Endothelial cell of umbilical vein (primary cell): ENCODE measurements at regions not wholly inside any gene's neighbourhood (a gene's known extent, or its start where the extent isn't known, plus 50 kb on each side); places are given as distances from the start of the nearest gene placed in this dataset.

Experiments used
- BruUV-seq: library from RNA; stranded (reverse); fragments of 400-500 nt; replicated peaks from 2 replicates; lab custom pipeline; 2021; lab: Mats Ljungman, UMichigan
- CTCF ChIA-PET: fragments of 300-600, 350-600 bp; sonication (Branson Sonifier 250); formaldehyde crosslinking; loops from one replicate; lab custom pipeline; 2021; ENCODE audit warnings: antibody characterized with exemption, inconsistent platforms; lab: Charles Lee
- POLR2A ChIA-PET: fragments of 300-600, 350-600 bp; sonication (Branson Sonifier 250); formaldehyde crosslinking; loops from one replicate; lab custom pipeline; 2021; ENCODE audit warnings: antibody characterized with exemption, inconsistent platforms; lab: Charles Lee
- DNase-seq: peaks from one replicate; pipeline ENCODE4 v3.0.0-alpha.2; 2011; ENCODE audit warnings: low read depth, low spot score
- FAIRE-seq: peaks from 2 replicates; lab custom pipeline; 2011; peaks lifted over from hg19 to GRCh38; lab: Jason Lieb, UNC
- H2AFZ ChIP-seq: 2 replicates; pipeline ENCODE4 v1.6.0; 2012; ENCODE audit warnings: low read depth, low read length, control low read depth, inconsistent platforms
- H3K27ac ChIP-seq: 2 replicates; pipeline ENCODE4 v1.5.1; 2011; ENCODE audit warnings: low read depth, mild to moderate bottlenecking, control low read depth, low read length, moderate library complexity; ENCODE audit not compliant: insufficient read depth
- H3K27me3 ChIP-seq, 2 experiments: 2 replicates each; pipeline versions ENCODE4 v1.6.0 to v1.6.1; 2011; ENCODE audit warnings: low read length in 2 of 2, mixed read lengths in 1 of 2; ENCODE audit not compliant: control insufficient read depth in 2 of 2, insufficient read depth in 2 of 2
- H3K36me3 ChIP-seq, 2 experiments: 2 replicates in 1 of 2; 3 replicates in 1 of 2; pipeline ENCODE4 v1.5.1; 2011; ENCODE audit warnings: low read length in 2 of 2, mild to moderate bottlenecking in 1 of 2, moderate library complexity in 1 of 2; ENCODE audit not compliant: control insufficient read depth in 2 of 2, insufficient read depth in 2 of 2; ENCODE audit errors: extremely low read depth in 1 of 2
- H3K4me1 ChIP-seq: 3 replicates; pipeline ENCODE4 v1.5.1; 2011; ENCODE audit warnings: mild to moderate bottlenecking, low read length; ENCODE audit not compliant: control insufficient read depth, insufficient read depth; ENCODE audit errors: extremely low read depth
- H3K4me2 ChIP-seq: 2 replicates; pipeline ENCODE4 v1.6.1; 2011; ENCODE audit warnings: low read length, control low read depth, mixed read lengths; ENCODE audit not compliant: insufficient read depth
- H3K4me3 ChIP-seq, 3 experiments: fragments of 200-600 bp in 1 of 3; sonication (generic), shearing (Covaris generic) in 1 of 3; replicated peaks in 1 of 3; 2 replicates each; pipeline ENCODE4 v1.5.1; 2011 to 2016; ENCODE audit warnings: control low read depth in 3 of 3, low read length in 3 of 3, mild to moderate bottlenecking in 2 of 3, inconsistent platforms in 1 of 3, low read depth in 1 of 3, moderate library complexity in 1 of 3; ENCODE audit not compliant: insufficient read depth in 1 of 3
- H3K79me2 ChIP-seq: 2 replicates; pipeline ENCODE4 v1.6.0; 2012; ENCODE audit warnings: low read length, inconsistent platforms; ENCODE audit not compliant: control insufficient read depth, insufficient read depth
- H3K9ac ChIP-seq: replicated peaks from 2 replicates; pipeline ENCODE3; 2011; ENCODE audit warnings: low read length, control low read depth; ENCODE audit not compliant: insufficient read depth; ENCODE audit errors: extremely low read depth
- H3K9me1 ChIP-seq: replicated peaks from 3 replicates; pipeline ENCODE4 v1.6.0; 2011; ENCODE audit warnings: mild to moderate bottlenecking, low read length; ENCODE audit not compliant: control insufficient read depth, insufficient read depth; ENCODE audit errors: extremely low read depth
- H3K9me3 ChIP-seq: replicated peaks from 2 replicates; pipeline ENCODE4 v1.5.1; 2012; ENCODE audit warnings: low read length, inconsistent platforms; ENCODE audit not compliant: control insufficient read depth, insufficient read depth
- H4K20me1 ChIP-seq: replicated peaks from 2 replicates; pipeline ENCODE3; 2011; ENCODE audit warnings: mild to moderate bottlenecking, low read length; ENCODE audit not compliant: control insufficient read depth, insufficient read depth; ENCODE audit errors: extremely low read depth
- CTCF ChIP-seq, 2 donors: IDR thresholded peaks; 1 replicate in 1 of 2; 2 replicates in 1 of 2; pipeline ENCODE4 v1.5.1; 2011; ENCODE audit warnings: low read length in 2 of 2, mild to moderate bottlenecking in 2 of 2, moderate library complexity in 2 of 2, control low read depth in 1 of 2, inconsistent platforms in 1 of 2, low read depth in 1 of 2; ENCODE audit not compliant: insufficient read depth in 1 of 2; ENCODE audit errors: extremely low read depth in 1 of 2
- EZH2 ChIP-seq: IDR thresholded peaks from 2 replicates; pipeline ENCODE4 v1.6.1; 2012; ENCODE audit warnings: borderline replicate concordance, low read depth, mild to moderate bottlenecking, moderate library complexity, low read length, inconsistent platforms; ENCODE audit not compliant: severe bottlenecking
- FOS ChIP-seq: IDR thresholded peaks from 2 replicates; pipeline ENCODE4 v1.6.1; 2011; ENCODE audit warnings: mild to moderate bottlenecking, low read length, moderate library complexity, borderline replicate concordance; ENCODE audit not compliant: insufficient read depth
- GATA2 ChIP-seq: IDR thresholded peaks from 2 replicates; pipeline ENCODE4 v1.7.0; 2011; ENCODE audit warnings: low read depth, mild to moderate bottlenecking, moderate library complexity, mixed read lengths, low read length; ENCODE audit not compliant: insufficient read length, insufficient read depth
- JUN ChIP-seq: IDR thresholded peaks from 2 replicates; pipeline ENCODE4 v1.6.1; 2011; ENCODE audit warnings: borderline replicate concordance, low read depth; ENCODE audit not compliant: insufficient read length, insufficient read depth
- MAX ChIP-seq: IDR thresholded peaks from 2 replicates; pipeline ENCODE4 v1.6.1; 2011; ENCODE audit not compliant: insufficient read depth, insufficient read length
- MYC ChIP-seq: IDR thresholded peaks from one replicate; pipeline ENCODE4 v1.6.1; 2011; ENCODE audit warnings: mild to moderate bottlenecking, low read depth, low read length
- POLR2A ChIP-seq: IDR thresholded peaks from 2 replicates; pipeline ENCODE4 v1.6.1; 2012; ENCODE audit warnings: low read depth, mild to moderate bottlenecking, control low read depth, low read length
- POLR2AphosphoS5 ChIP-seq: IDR thresholded peaks from 2 replicates; pipeline ENCODE4 v1.6.1; 2012; ENCODE audit warnings: low read depth, mild to moderate bottlenecking, control low read depth, low read length, moderate library complexity; ENCODE audit not compliant: insufficient read depth
- dilution Hi-C: fragments of 300-500 bp; cut with MboI; formaldehyde crosslinking; loops from one replicate; pipeline ENCODE4 v1.15.0; 2019; ENCODE audit warnings: low sequenced_read_pairs; ENCODE audit not compliant: extremely low pct_ligation_motif_present
- intact Hi-C: fragments of 100-400 bp; cut with micrococcal nuclease; formaldehyde crosslinking; loops from one replicate; pipeline ENCODE4 v1.10.0; 2022

GRCh38 chr16:73192232-73192894 is 144.4 kb upstream of the ZFHX3 start:
- POLR2A ChIA-PET, result no interaction called here
- no peaks in the 10 kb centered on the region for H4K20me1 ChIP-seq
- no peaks in the 10 kb centered on the region for H3K79me2 ChIP-seq
- BruUV-seq, result no TSS peak
- FAIRE-seq, result no peak
- dilution Hi-C loops, result no loop called here
- H2AFZ ChIP-seq, result no peak overlapping the region
- no peaks in the 10 kb centered on the region for H3K4me1 ChIP-seq
- H3K36me3 ChIP-seq, result no peaks in the 10 kb centered on the region
- no peaks in the 10 kb centered on the region for H3K9me3 ChIP-seq
- H3K4me2 ChIP-seq, result no peak overlapping the region
- CTCF ChIA-PET, result interaction anchor here (1.7 kb wide), 1 partner anchor 360 kb away, joined by 7 read pairs; no protein-coding TSS in a partner anchor
- H3K27me3 ChIP-seq, result peaks cover 5 to 8% of the 10 kb centered on the region in 2 experiments
- TF ChIP-seq CTCF (IDR thresholded peaks at IDR 0.05; ENCODE audit: extremely low read depth in 1 of 2, insufficient read depth in 1 of 2, low read depth in 1 of 2, low read length in 2 of 2) (no peak), MAX (no peak), JUN (no peak), GATA2 (no peak), FOS (no peak), EZH2 (no peak), POLR2AphosphoS5 (no peak), POLR2A (no peak), MYC (no peak)
- intact Hi-C loops, result loop anchor here (10.0 kb wide), 1 partner anchor 948 kb away; no protein-coding TSS in a partner anchor
- no peaks in the 10 kb centered on the region for H3K9me1 ChIP-seq
- no peak overlapping the region for H3K4me3 ChIP-seq
- H3K9ac ChIP-seq, result no peak overlapping the region
- no peak for DNase-seq
- no peak overlapping the region for H3K27ac ChIP-seq
